ENCODE measurements at regions not wholly inside any gene's neighbourhood (a gene's known extent, or its start where the extent isn't known, plus 50 kb on each side); places are given as distances from the start of the nearest gene placed in this dataset.

DNA sequence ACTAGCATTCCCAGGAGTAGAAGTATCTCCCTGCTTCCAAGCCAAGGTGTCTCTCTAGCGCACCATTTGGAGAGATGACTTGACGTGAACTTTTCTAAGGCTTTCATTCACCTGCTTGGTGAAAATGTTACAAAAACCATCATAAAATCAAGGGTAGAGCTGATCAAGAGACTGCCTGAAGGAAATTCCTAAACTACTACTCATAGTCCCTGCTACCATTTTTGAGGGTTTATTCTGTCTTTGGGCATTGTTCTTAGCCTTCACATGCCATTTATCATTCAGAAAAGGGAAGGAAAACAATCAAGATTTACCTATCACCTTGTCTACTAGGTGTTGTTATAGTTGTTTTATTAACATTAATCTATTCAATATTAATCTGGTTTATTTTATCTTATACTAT is 525.8 kb downstream of the NTRK3 start:
- no peaks in the 10 kb centered on the region for H3K36me3 Mint-ChIP-seq (ENCODE audit: insufficient read depth)
- peaks cover 0 to 2% of the 10 kb centered on the region in 2 donors for H3K9me3 Mint-ChIP-seq
- peaks cover 0 to 1% of the 10 kb centered on the region in 2 donors for H3K4me1 Mint-ChIP-seq (ENCODE audit: low read depth in 2 of 2)
- H3K4me3 Mint-ChIP-seq = no peak overlapping the region
- ATAC-seq (replicated peaks) (no peak), DNase-seq (no peak)
- H3K27me3 Mint-ChIP-seq = peaks cover 8 to 11% of the 10 kb centered on the region in 2 donors
- H3K27ac Mint-ChIP-seq = no peak overlapping the region

DNA sequence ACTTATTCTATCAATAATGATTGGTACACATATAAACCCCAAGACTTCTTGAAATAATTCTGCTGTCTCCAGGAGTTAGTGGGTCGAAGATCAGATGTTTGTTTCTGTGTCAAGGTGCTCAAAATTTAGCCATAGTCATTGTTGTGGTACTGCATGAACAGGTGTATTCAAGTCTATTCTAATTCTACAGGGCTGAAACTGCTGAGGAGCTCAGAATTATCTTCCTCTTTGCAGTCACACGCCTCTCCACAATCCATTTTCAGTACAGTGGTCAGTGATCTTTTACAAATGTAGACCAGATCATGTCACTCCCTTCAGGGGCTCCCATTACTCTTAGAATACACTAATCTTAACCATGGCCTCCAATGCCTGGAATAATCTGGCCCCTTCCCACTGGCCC is 527.5 kb downstream of the NTRK3 start:
- peaks cover 4 to 6% of the 10 kb centered on the region in 2 donors for H3K27me3 Mint-ChIP-seq
- peaks cover 0 to 2% of the 10 kb centered on the region in 2 donors for H3K9me3 Mint-ChIP-seq
- DNase-seq = no peak
- peaks cover 0 to 1% of the 10 kb centered on the region in 2 donors for H3K4me1 Mint-ChIP-seq (ENCODE audit: low read depth in 2 of 2)
- H3K27ac Mint-ChIP-seq = no peak overlapping the region
- no peaks in the 10 kb centered on the region for H3K36me3 Mint-ChIP-seq (ENCODE audit: insufficient read depth)
- H3K4me3 Mint-ChIP-seq = no peak overlapping the region
- no peak for ATAC-seq (replicated peaks)

DNA sequence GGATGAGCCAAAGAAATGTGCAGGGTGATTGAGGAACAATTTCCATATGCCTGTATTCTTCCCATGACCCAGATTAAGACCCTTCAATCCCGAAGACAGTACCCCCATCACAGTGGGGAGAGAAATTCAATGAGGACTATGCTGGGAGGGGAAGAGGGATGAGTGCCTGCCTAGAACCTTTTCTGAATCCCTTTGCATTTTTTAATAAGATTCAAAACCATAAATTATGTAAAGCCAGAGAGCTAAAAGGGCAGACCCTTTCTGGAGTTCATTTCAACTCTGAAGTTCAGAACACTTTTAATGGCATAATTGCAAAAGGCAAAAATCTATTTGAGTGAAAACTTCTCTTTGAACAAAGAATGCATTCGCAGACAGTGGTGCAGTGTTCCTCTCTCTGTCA is 529.5 kb downstream of the NTRK3 start:
- ATAC-seq (replicated peaks) (no peak), DNase-seq (no peak)
- H3K27me3 Mint-ChIP-seq = peaks cover 0 to 6% of the 10 kb centered on the region in 2 donors
- H3K9me3 Mint-ChIP-seq = peaks cover 0 to 3% of the 10 kb centered on the region in 2 donors
- no peak overlapping the region for H3K4me3 Mint-ChIP-seq
- H3K4me1 Mint-ChIP-seq (ENCODE audit: low read depth in 2 of 2) = no peaks in the 10 kb centered on the region
- H3K36me3 Mint-ChIP-seq (ENCODE audit: insufficient read depth) = no peaks in the 10 kb centered on the region
- H3K27ac Mint-ChIP-seq = no peak overlapping the region

DNA sequence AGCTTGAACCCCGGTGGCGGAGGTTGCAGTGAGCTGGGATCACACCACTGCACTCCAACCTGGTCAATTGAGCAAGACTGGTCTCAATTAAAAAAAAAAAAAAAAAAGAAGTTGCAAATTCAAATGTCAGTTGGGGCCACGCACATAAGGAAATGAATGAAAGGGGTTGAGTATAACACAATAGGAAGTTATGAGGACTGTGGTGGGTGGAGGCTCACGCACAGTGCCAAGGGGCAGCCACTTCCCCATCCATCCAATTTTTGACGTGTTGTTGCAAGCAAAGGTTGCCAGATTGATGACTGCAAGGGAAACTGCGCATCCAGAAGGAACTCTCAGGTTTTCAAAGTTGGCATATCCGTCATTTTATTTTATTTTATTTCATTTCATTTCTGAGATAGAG is 532.2 kb downstream of the NTRK3 start:
- Mint-ChIP-seq H3K36me3 (ENCODE audit: insufficient read depth) (no peaks in the 10 kb centered on the region), H3K9me3 (peaks cover 0 to 1% of the 10 kb centered on the region in 2 donors), H3K4me3 (no peak overlapping the region), H3K27me3 (peaks cover 0 to 6% of the 10 kb centered on the region in 2 donors), H3K4me1 (ENCODE audit: low read depth in 2 of 2) (no peaks in the 10 kb centered on the region), H3K27ac (no peak overlapping the region)
- ATAC-seq (replicated peaks) (no peak), DNase-seq (no peak)

DNA sequence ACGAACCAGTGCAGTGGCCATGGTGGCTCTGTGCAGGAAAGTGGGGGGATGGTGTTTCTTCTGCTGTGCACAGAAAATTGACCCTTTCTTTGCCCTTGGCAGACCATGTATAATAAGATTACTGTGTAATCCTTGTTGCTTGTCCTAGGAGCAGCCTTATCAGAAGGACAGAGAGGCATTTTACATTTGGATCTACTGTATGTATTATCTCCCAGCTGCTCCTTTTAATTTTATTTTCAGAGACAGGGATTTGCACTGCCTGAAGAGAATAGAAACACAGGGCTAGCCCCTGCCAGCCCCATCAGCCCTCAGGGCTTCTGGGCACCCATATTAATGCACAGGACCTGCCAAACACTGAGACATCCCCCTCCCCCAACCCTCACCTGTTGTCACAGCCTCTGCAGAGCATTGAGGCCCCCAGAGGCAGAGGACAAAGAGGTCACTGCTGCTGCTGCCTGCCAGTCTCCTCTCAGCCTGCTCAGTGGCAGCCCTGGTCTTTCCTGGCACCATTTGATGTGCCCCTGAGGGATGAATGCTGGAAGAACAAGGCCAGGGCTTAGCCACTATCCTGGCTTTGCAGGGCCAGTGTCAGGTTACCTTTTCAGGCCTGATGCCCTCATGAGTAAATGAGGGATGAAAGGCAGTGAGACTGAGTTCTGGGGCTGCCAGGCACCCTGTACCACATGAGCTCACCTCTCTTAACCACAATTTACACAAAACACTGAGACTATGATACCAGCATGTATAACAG is 533.4 kb downstream of the NTRK3 start:
- Mint-ChIP-seq H3K4me3 (no peak overlapping the region), H3K27me3 (peaks cover 0 to 6% of the 10 kb centered on the region in 2 donors), H3K27ac (no peak overlapping the region), H3K36me3 (ENCODE audit: insufficient read depth) (no peaks in the 10 kb centered on the region), H3K9me3 (peaks cover 0 to 1% of the 10 kb centered on the region in 2 donors), H3K4me1 (ENCODE audit: low read depth in 2 of 2) (no peaks in the 10 kb centered on the region)
- no peak for ATAC-seq (replicated peaks)
- DNase-seq = no peak

DNA sequence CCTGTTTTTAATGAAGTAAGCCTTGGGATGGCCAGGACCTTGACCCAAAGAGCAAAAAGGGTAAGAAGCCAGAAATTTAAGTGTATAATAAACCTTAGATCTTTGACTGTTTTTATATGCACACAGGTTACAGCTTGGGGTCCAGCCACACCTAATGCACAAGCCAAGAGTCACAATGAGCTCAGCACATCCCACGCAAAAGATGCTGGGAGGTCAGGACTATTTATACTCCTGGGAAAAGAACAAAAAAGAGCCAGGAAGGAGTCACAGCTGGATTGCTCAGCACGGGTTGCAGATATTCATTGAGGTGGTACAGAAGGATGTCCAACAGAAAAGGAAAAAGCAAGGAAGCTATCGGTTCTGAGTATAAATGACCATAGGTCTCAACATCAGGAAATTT is 536.3 kb downstream of the NTRK3 start:
- H3K27me3 Mint-ChIP-seq = peaks cover 0 to 19% of the 10 kb centered on the region in 2 donors
- no peaks in the 10 kb centered on the region for H3K36me3 Mint-ChIP-seq (ENCODE audit: insufficient read depth)
- ATAC-seq (replicated peaks) (no peak), DNase-seq (no peak)
- no peaks in the 10 kb centered on the region for H3K4me1 Mint-ChIP-seq (ENCODE audit: low read depth in 2 of 2)
- H3K9me3 Mint-ChIP-seq = peaks cover 0 to 1% of the 10 kb centered on the region in 2 donors
- H3K27ac Mint-ChIP-seq = no peak overlapping the region
- no peak overlapping the region for H3K4me3 Mint-ChIP-seq

DNA sequence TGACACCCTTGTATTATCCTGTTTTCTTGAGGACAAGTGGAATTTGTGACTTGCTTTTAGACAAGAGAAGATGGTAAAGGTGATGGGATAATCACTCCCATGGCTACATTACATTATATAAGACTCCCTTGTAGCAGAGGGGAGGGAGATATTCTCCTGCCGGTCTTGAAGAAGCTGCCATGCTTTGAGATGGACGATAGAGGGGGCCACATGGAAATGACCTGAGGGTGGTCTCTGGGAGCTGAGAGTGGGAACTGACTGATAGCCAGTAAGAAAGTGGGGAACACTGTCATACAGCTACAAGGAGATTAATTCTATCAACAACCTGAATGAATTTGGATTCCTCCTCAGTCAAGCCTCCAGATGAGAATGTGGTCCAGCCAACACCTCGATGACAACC is 540.1 kb downstream of the NTRK3 start:
- Mint-ChIP-seq H3K27ac (no peak overlapping the region), H3K4me3 (no peak overlapping the region), H3K36me3 (ENCODE audit: insufficient read depth) (no peaks in the 10 kb centered on the region), H3K27me3 (peaks cover 0 to 14% of the 10 kb centered on the region in 2 donors), H3K4me1 (ENCODE audit: low read depth in 2 of 2) (no peaks in the 10 kb centered on the region), H3K9me3 (no peaks in the 10 kb centered on the region)
- DNase-seq (no peak), ATAC-seq (replicated peaks) (no peak)

DNA sequence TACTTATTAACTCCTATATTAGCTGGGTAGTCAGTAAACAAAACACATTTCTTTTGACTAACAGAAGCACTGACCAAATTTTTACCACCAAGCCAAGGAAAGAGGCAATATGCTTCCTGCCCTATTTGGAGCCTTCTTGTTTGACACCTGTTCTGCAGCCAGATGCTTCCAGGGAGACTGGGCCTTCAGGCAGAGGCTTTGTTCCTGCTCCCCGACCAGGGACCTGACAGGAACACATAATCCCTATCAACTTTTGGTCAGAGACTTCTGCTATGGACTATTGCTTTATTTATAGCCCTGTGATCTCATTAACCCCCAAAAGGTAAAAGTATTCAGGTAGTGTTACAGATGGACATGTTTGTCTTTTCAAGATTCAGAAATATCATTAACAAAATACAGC is 541.3 kb downstream of the NTRK3 start:
- H3K27ac Mint-ChIP-seq = no peak overlapping the region
- no peaks in the 10 kb centered on the region for H3K4me1 Mint-ChIP-seq (ENCODE audit: low read depth in 2 of 2)
- ATAC-seq (replicated peaks) = no peak
- DNase-seq = no peak
- peaks cover 0 to 14% of the 10 kb centered on the region in 2 donors for H3K27me3 Mint-ChIP-seq
- H3K9me3 Mint-ChIP-seq = no peaks in the 10 kb centered on the region
- H3K36me3 Mint-ChIP-seq (ENCODE audit: insufficient read depth) = no peaks in the 10 kb centered on the region
- no peak overlapping the region for H3K4me3 Mint-ChIP-seq

DNA sequence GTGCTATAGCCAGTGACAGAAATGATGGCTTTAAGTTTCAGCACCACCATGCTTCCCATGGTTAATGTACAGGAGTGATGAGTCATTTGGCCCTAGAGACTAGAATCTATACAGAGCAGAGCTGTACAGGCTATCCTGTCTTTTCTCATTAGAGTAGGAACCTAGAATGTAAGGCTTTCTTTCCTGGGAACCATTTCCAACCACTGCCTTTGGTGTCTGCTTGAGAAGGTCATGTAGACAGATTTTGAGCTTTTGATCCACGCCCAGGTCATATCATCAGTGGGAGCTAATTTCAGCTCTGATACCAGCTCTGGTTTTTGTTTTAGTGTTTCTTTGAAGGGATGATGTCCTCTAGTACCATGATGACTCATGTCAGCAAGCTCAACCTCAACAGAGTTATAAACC is 543.1 kb downstream of the NTRK3 start:
- Mint-ChIP-seq H3K4me1 (ENCODE audit: low read depth in 2 of 2) (no peaks in the 10 kb centered on the region), H3K27ac (no peak overlapping the region), H3K4me3 (no peak overlapping the region), H3K36me3 (ENCODE audit: insufficient read depth) (no peaks in the 10 kb centered on the region), H3K9me3 (peaks cover 0 to 4% of the 10 kb centered on the region in 2 donors), H3K27me3 (peaks cover 0 to 14% of the 10 kb centered on the region in 2 donors)
- DNase-seq = no peak
- ATAC-seq (replicated peaks) = no peak

DNA sequence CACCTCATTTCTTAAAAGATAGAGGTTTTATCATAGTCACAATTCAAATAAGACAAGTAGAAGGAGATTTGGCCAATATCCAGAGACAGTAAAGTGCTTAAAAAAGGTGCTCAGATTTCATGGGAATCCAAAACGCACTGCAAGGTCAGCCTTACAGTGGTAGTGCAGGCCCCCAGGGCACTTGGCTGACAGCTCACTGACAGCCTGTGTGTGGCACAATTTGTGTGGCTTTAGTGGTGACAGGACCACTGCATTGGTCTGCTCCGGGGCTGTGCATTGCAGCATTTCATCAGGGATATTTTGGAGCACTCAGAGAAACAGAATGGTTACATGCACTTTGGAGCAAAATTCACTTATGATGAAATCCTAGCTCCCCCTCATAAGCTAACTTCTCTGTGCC is 544.3 kb downstream of the NTRK3 start:
- peaks cover 0 to 4% of the 10 kb centered on the region in 2 donors for H3K9me3 Mint-ChIP-seq
- no peaks in the 10 kb centered on the region for H3K4me1 Mint-ChIP-seq (ENCODE audit: low read depth in 2 of 2)
- no peak overlapping the region for H3K27ac Mint-ChIP-seq
- no peak for DNase-seq
- H3K36me3 Mint-ChIP-seq (ENCODE audit: insufficient read depth) = no peaks in the 10 kb centered on the region
- H3K27me3 Mint-ChIP-seq = peaks cover 0 to 14% of the 10 kb centered on the region in 2 donors
- ATAC-seq (replicated peaks) = no peak
- H3K4me3 Mint-ChIP-seq = no peak overlapping the region

DNA sequence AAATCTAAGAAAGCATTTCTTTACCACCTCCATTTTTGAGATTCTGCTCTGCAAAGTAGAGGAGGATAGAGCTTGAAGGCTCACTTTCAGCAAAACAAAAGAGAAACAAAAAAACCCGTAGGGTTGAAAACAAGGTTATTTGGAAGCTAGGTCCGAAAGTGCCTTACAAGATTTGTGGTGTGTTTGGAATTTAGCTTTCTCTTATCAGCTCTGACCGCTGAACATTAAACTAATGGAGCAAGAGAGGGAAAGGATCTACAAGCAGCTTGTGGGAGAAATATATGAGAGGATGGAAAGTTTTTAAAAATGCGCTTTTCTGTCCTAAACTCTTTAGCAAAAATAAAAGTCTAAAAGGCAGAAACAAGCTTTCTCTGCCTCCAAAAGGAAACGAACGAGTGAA is 545.5 kb downstream of the NTRK3 start:
- H3K27me3 Mint-ChIP-seq = peaks cover 0 to 10% of the 10 kb centered on the region in 2 donors
- H3K9me3 Mint-ChIP-seq = peaks cover 0 to 4% of the 10 kb centered on the region in 2 donors
- H3K36me3 Mint-ChIP-seq (ENCODE audit: insufficient read depth) = no peaks in the 10 kb centered on the region
- H3K4me1 Mint-ChIP-seq (ENCODE audit: low read depth in 2 of 2) = no peaks in the 10 kb centered on the region
- H3K4me3 Mint-ChIP-seq = no peak overlapping the region
- ATAC-seq (replicated peaks) (no peak), DNase-seq (no peak)
- H3K27ac Mint-ChIP-seq = no peak overlapping the region

DNA sequence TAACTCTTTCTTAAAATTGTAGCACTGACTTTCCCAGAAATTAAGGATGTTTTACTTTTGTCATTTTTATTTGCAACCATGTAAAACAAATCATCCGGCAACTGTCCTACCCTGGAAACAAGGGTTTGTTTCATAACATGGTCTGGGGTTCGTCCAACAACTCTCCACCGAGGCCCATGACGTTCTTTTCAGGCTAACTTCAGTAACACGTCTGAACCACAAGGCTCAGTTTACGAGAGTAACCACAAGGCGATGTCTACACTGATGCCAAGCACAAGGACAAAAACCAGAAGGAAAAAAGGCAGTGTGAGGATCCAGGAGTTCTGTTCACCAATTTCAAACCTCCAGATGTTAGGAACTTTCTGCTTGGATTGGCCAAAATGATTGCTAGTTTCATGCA is 546.1 kb downstream of the NTRK3 start:
- ATAC-seq (replicated peaks) (no peak), DNase-seq (no peak)
- Mint-ChIP-seq H3K9me3 (peaks cover 0 to 4% of the 10 kb centered on the region in 2 donors), H3K4me3 (no peak overlapping the region), H3K36me3 (ENCODE audit: insufficient read depth) (no peaks in the 10 kb centered on the region), H3K27me3 (peaks cover 0 to 5% of the 10 kb centered on the region in 2 donors), H3K4me1 (ENCODE audit: low read depth in 2 of 2) (no peaks in the 10 kb centered on the region), H3K27ac (no peak overlapping the region)

DNA sequence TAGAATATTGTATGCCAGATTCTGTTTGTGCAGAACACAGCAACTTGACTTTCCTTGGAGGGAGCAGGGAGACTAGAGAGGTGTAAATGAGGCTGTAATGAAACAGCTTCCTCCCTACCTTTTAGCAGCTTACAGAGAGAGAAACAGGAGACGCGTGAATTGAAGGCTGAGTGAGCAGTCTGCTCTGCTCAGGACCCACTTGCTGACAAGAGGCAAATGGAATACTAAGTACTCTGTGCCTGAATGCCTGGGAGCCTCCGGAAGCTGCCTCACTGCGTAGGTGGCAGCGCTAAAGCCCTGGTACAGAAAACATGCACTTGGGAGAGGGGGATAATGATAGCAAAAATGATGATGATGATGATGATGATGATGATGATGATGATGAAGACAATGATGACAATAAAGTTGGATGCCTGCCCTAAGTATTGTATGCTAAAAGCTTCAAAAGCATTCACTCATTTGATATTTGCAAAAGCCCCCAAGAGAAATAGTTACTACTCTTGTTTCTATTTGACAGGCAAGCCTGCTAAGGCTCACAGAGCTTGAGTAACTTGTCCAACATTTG is 548.9 kb downstream of the NTRK3 start:
- Mint-ChIP-seq H3K4me1 (ENCODE audit: low read depth in 2 of 2) (no peaks in the 10 kb centered on the region), H3K9me3 (peaks cover 0 to 8% of the 10 kb centered on the region in 2 donors), H3K36me3 (ENCODE audit: insufficient read depth) (no peaks in the 10 kb centered on the region), H3K27ac (no peak overlapping the region), H3K27me3 (peaks cover 13 to 25% of the 10 kb centered on the region in 2 donors), H3K4me3 (no peak overlapping the region)
- DNase-seq = no peak
- no peak for ATAC-seq (replicated peaks)

DNA sequence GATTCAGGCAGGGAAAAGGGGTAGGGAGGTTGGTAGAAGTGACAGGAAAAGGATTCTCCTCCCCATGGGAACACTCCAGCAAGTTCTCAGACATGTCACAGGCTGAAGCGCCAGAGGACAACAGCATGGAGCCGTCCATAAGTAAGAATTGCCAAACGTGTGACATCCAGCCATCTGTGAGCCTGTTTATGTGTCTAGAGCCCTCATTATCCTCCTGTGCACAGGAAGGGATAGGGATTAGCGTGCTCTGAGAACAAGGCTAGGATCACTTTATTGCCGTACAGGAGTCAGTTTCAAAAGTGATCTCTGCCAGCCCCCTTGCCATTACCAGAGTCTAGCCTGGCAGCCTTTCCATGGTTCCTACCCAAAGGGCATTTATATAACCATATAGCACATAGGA is 549.5 kb downstream of the NTRK3 start:
- Mint-ChIP-seq H3K27me3 (peaks cover 13 to 25% of the 10 kb centered on the region in 2 donors), H3K4me1 (ENCODE audit: low read depth in 2 of 2) (no peaks in the 10 kb centered on the region), H3K4me3 (no peak overlapping the region), H3K9me3 (peaks cover 0 to 8% of the 10 kb centered on the region in 2 donors), H3K36me3 (ENCODE audit: insufficient read depth) (no peaks in the 10 kb centered on the region), H3K27ac (no peak overlapping the region)
- no peak for ATAC-seq (replicated peaks)
- no peak for DNase-seq

All from effector memory CD8-positive, alpha-beta T cell (primary cell).